ENCODE measurements at regions not wholly inside any gene's neighbourhood (a gene's known extent, or its start where the extent isn't known, plus 50 kb on each side); places are given as distances from the start of the nearest gene placed in this dataset.

GRCh38 chr2:121148481-121148880 lies 136.5 kb downstream of the TFCP2L1 start:
- TF ChIP-seq CTCF (IDR thresholded peaks at IDR 0.05) (no peak), FOXJ3 (CRISPR knock-in tag; IDR thresholded peaks at IDR 0.05; ENCODE audit: borderline replicate concordance) (no peak)
